ENCODE measurements at regions not wholly inside any gene's neighbourhood (a gene's known extent, or its start where the extent isn't known, plus 50 kb on each side); places are given as distances from the start of the nearest gene placed in this dataset.

- no peak for TF ChIP-seq EZH2 (IDR thresholded peaks at IDR 0.05; ENCODE audit: borderline replicate concordance, low read length)
- no peak for TF ChIP-seq CTCF (IDR thresholded peaks at IDR 0.05; ENCODE audit: low read length)
Measured at GRCh38 chr3:139100821-139101220, 56.1 kb upstream of the PRR23C start.
